Left ventricle myocardium inferior (tissue), 1 donor: ENCODE measurements at regions not wholly inside any gene's neighbourhood (a gene's known extent, or its start where the extent isn't known, plus 50 kb on each side); places are given as distances from the start of the nearest gene placed in this dataset.

Source experiments
- DNase-seq: peaks from one replicate; pipeline ENCODE4 v3.0.0-alpha.2; 2020
- H3K27ac ChIP-seq: fragments of 200-600 bp; replicated peaks from 2 replicates; pipeline ENCODE4 v1.8.0; 2021
- H3K27me3 ChIP-seq: fragments of 200-600 bp; 2 replicates; pipeline ENCODE4 v1.8.0; 2021; ENCODE audit warnings: low read depth
- H3K36me3 ChIP-seq: fragments of 200-600 bp; 2 replicates; pipeline ENCODE4 v1.8.0; 2021
- H3K4me1 ChIP-seq: fragments of 200-600 bp; 2 replicates; pipeline ENCODE4 v1.8.0; 2021
- H3K4me3 ChIP-seq: fragments of 200-600 bp; 2 replicates; pipeline ENCODE4 v1.8.0; 2021; ENCODE audit warnings: mild to moderate bottlenecking, moderate library complexity
- H3K9me3 ChIP-seq: fragments of 200-600 bp; replicated peaks from 2 replicates; pipeline ENCODE4 v1.8.0; 2021
- intact Hi-C: fragments of 100-400 bp; cut with micrococcal nuclease; formaldehyde crosslinking; loops from one replicate; pipeline ENCODE4 v1.11.0; 2022
- TF ChIP-seq, protein P1 (sequence below): fragments of 200-600 bp; IDR thresholded peaks from 2 replicates; pipeline ENCODE4 v1.8.0; 2021; ENCODE audit warnings: antibody characterized with exemption, mild to moderate bottlenecking, borderline replicate concordance
- donor health status: DM: no; HTN: yes; CAD: no; lungs with severe emphysema.

- DNase-seq: no peak
- Histone ChIP-seq H3K9me3 (peaks cover 12% of the 10 kb centered on the region), H3K4me3 (no peak overlapping the region), H3K27me3 (peaks cover 35% of the 10 kb centered on the region), H3K4me1 (no peaks in the 10 kb centered on the region), H3K36me3 (no peaks in the 10 kb centered on the region), H3K27ac (no peak overlapping the region)
- TF ChIP-seq, protein P1, sequence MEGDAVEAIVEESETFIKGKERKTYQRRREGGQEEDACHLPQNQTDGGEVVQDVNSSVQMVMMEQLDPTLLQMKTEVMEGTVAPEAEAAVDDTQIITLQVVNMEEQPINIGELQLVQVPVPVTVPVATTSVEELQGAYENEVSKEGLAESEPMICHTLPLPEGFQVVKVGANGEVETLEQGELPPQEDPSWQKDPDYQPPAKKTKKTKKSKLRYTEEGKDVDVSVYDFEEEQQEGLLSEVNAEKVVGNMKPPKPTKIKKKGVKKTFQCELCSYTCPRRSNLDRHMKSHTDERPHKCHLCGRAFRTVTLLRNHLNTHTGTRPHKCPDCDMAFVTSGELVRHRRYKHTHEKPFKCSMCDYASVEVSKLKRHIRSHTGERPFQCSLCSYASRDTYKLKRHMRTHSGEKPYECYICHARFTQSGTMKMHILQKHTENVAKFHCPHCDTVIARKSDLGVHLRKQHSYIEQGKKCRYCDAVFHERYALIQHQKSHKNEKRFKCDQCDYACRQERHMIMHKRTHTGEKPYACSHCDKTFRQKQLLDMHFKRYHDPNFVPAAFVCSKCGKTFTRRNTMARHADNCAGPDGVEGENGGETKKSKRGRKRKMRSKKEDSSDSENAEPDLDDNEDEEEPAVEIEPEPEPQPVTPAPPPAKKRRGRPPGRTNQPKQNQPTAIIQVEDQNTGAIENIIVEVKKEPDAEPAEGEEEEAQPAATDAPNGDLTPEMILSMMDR: no peak
- intact Hi-C loops: no loop called here
Measured at GRCh38 chr6:44528716-44529115, 141.2 kb downstream of the CDC5L start.

DNA sequence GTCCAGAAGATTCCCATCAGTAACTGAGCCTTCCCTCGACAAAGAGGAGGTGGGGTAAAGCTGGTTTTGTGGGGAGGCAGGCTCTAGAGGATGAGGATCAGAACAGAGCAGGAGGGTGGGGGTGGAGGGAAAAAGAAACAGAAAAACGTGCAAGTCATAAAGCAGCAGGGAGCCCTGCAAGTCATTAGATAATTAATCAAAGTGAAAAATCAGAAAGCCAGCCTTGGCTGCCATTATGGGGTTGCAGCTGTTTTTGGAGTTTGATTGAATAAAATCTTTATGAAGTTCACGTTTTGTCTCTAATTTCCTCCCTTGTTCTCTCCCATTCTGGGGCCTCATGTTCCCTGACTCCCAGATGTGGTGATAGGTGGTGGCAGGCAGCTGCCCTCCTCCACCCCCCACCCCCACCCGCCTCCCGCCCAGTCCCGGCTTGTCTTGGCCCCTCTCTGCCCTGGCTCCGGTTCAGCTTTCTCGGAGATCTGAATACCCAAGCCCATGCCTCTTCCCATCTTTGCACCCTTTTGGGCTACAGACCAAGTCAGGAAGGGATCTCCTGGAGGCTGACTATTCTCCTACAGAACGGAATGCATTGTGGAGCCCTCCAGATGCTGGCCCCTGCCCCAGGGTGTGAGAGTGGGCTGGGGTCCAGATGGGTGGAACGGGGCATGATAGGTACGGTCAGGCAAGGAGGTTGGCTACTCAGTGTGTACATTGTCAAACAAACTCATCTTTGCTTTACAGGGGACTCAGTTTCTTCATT, 141.8 kb downstream of the CDC5L start:
- no peak overlapping the region for H3K4me3 ChIP-seq
- DNase-seq: no peak
- TF ChIP-seq, protein P1: no peak
- no peak overlapping the region for H3K27ac ChIP-seq
- H3K9me3 ChIP-seq: peaks cover 6% of the 10 kb centered on the region
- no peaks in the 10 kb centered on the region for H3K36me3 ChIP-seq
- intact Hi-C loops: no loop called here
- peaks cover 35% of the 10 kb centered on the region for H3K27me3 ChIP-seq
- no peaks in the 10 kb centered on the region for H3K4me1 ChIP-seq

GRCh38 chr6:44530209-44530909, 142.9 kb downstream of the CDC5L start:
- Histone ChIP-seq H3K4me1 (no peaks in the 10 kb centered on the region), H3K4me3 (no peak overlapping the region), H3K36me3 (no peaks in the 10 kb centered on the region), H3K27me3 (peaks cover 35% of the 10 kb centered on the region), H3K9me3 (no peaks in the 10 kb centered on the region), H3K27ac (no peak overlapping the region)
- TF ChIP-seq, protein P1: no peak
- intact Hi-C loops: no loop called here
- DNase-seq: no peak

- Histone ChIP-seq H3K36me3 (no peaks in the 10 kb centered on the region), H3K27me3 (peaks cover 35% of the 10 kb centered on the region), H3K27ac (no peak overlapping the region), H3K4me3 (no peak overlapping the region), H3K4me1 (no peaks in the 10 kb centered on the region), H3K9me3 (no peaks in the 10 kb centered on the region)
- intact Hi-C loops: no loop called here
- DNase-seq: no peak
- TF ChIP-seq, protein P1: no peak
Measured at GRCh38 chr6:44530910-44531234, 143.4 kb downstream of the CDC5L start.

DNA sequence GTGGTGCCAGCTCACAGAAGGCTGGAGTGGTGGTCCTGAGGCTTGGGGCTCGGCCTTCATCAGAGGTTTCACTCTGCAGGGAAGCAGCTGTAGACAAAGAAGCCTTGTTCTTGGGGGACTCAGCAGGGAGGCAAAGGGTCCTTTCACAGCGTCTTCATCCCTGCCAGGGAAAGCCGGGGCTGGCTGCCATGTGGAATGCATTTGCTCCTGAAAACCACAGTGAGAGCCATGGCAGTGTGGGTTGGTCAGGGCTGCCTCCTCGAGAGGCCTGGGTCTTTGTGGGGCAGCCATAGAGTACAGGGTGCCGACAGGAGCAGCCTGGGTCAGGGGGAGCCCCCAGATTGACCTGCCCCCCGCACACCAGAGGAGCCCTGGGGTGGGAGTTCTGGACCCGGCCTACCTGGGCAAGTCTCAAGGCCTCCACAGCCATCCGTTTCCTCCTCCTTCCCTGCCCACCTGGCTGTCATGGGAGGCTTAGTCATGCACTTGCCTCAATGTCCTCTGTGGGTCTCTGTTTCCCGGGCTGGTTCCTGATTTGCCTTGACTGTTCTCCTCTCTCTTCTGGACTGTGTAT, 144.0 kb downstream of the CDC5L start:
- peaks cover 35% of the 10 kb centered on the region for H3K27me3 ChIP-seq
- no peaks in the 10 kb centered on the region for H3K36me3 ChIP-seq
- intact Hi-C loops: no loop called here
- no peak overlapping the region for H3K4me3 ChIP-seq
- H3K4me1 ChIP-seq: no peaks in the 10 kb centered on the region
- no peak for DNase-seq
- no peaks in the 10 kb centered on the region for H3K9me3 ChIP-seq
- H3K27ac ChIP-seq: no peak overlapping the region
- TF ChIP-seq, protein P1: no peak
